ENCODE measurements at regions not wholly inside any gene's neighbourhood (a gene's known extent, or its start where the extent isn't known, plus 50 kb on each side); places are given as distances from the start of the nearest gene placed in this dataset.

DNA sequence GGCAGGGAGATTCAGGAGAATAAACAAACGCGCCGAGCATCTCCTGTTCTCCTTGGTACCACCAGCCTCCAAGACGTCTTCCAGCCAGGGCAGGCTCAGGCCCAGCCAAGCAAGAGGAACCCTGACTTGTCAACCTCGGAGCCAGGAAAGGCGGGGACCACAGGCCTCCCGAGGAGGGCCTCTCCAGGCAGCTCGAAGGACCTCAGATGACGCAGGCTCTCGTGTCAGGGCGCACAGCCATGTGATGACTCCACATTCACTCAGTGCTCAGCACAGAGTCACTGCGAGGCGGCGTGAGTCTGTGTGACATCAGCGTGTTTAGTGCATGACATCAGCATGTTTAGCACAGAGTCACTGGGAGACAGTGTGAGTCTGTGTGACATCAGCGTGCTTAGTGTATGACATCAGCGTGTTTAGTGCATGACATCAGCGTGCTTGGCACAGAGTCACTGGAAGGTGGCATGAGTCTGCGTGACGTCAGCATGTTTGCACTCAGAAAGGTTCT is 241.4 kb downstream of the BRD1 start:
- ATAC-seq (ENCODE audit: low FRiP score) = no peak
- no peak for DNase-seq (ENCODE audit: low spot score)
- TF ChIP-seq, protein P1, sequence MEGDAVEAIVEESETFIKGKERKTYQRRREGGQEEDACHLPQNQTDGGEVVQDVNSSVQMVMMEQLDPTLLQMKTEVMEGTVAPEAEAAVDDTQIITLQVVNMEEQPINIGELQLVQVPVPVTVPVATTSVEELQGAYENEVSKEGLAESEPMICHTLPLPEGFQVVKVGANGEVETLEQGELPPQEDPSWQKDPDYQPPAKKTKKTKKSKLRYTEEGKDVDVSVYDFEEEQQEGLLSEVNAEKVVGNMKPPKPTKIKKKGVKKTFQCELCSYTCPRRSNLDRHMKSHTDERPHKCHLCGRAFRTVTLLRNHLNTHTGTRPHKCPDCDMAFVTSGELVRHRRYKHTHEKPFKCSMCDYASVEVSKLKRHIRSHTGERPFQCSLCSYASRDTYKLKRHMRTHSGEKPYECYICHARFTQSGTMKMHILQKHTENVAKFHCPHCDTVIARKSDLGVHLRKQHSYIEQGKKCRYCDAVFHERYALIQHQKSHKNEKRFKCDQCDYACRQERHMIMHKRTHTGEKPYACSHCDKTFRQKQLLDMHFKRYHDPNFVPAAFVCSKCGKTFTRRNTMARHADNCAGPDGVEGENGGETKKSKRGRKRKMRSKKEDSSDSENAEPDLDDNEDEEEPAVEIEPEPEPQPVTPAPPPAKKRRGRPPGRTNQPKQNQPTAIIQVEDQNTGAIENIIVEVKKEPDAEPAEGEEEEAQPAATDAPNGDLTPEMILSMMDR (IDR thresholded peaks at IDR 0.05) = no peak

GRCh38 chr22:49585461-49586243 is 242.0 kb downstream of the BRD1 start:
- TF ChIP-seq, protein P1 (IDR thresholded peaks at IDR 0.05) = no peak
- ATAC-seq (ENCODE audit: low FRiP score) = no peak
- DNase-seq (ENCODE audit: low spot score) = no peak

DNA sequence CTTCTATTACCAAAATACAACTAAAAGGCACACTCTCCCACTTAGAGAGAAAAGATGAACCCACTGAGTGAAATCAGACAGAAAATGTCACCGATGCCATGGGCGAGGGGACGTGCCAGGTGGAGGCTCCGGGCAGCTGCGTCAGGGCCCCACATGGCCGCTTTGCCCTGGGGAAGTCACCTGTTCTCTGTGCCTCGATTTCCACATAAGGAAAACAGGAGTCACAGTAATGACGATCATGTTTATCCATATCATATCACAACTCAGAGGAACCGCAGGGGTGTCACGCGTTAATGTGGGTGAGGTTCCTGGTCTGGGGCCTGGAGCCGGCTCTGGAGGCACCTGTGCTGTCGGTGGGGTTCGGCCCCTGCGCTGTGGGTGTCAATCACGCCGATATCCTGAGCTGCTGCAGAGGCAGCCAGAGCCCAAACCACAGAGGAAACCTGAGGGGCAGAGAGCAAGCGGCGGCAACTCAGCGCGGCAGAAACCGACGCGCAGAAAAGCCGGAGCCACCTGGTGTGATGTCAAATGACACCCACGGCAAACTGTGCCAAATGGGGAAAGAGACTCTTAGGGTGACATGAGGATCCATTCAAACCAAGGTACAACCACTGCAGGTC is 243.7 kb downstream of the BRD1 start:
- DNase-seq (ENCODE audit: low spot score) (no peak), ATAC-seq (ENCODE audit: low FRiP score) (no peak)
- TF ChIP-seq, protein P1 (IDR thresholded peaks at IDR 0.05) = no peak

DNA sequence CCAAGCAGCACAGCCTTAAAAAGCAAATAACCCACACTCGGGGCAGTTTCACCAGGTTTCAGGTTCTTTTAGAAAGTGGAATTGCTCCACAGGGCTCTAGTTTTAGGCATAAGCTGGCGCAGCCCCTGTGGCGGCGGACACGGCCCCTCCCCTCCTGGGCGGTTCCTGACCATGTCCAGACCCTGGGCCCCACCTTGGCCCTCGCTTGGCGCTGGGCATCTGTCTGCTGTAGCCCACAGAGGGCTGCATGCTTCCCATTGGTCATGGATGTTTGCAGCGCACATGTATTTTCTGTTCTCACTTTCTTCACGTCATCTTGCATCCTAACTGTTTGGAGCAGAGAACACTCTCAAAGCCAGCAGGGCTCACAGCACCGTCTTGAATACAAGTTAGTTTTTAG is 244.3 kb downstream of the BRD1 start:
- no peak for DNase-seq (ENCODE audit: low spot score)
- TF ChIP-seq, protein P1 (IDR thresholded peaks at IDR 0.05) = no peak
- no peak for ATAC-seq (ENCODE audit: low FRiP score)

- no peak for DNase-seq (ENCODE audit: low spot score)
- TF ChIP-seq, protein P1 (IDR thresholded peaks at IDR 0.05) = no peak
- ATAC-seq (ENCODE audit: low FRiP score) = no peak
Measured at GRCh38 chr22:49582678-49583077, 245.0 kb downstream of the BRD1 start.

GRCh38 chr22:49582181-49582580 is 245.5 kb downstream of the BRD1 start:
- DNase-seq (ENCODE audit: low spot score) = no peak
- TF ChIP-seq, protein P1 (IDR thresholded peaks at IDR 0.05) = no peak
- ATAC-seq (ENCODE audit: low FRiP score) = no peak

- TF ChIP-seq, protein P1 (IDR thresholded peaks at IDR 0.05) = no peak
- no peak for DNase-seq (ENCODE audit: low spot score)
- ATAC-seq (ENCODE audit: low FRiP score) = no peak
Measured at GRCh38 chr22:49580024-49580423, 247.6 kb downstream of the BRD1 start.

All from omental fat pad (tissue), 3 donors.